ENCODE measurements at regions not wholly inside any gene's neighbourhood (a gene's known extent, or its start where the extent isn't known, plus 50 kb on each side); places are given as distances from the start of the nearest gene placed in this dataset.
A peak's percentile ranks its signal among the peaks of the same experiment; 100 is the strongest.
"Not testable (repeated sequence)": the region's sequence is repeated elsewhere in the genome, so short reads cannot be mapped to it uniquely, and the experiment has no call there.

- DNase-seq = no peak
Measured at GRCh38 chr4:177246641-177247584, 62.8 kb upstream of the NEIL3 start.

DNA sequence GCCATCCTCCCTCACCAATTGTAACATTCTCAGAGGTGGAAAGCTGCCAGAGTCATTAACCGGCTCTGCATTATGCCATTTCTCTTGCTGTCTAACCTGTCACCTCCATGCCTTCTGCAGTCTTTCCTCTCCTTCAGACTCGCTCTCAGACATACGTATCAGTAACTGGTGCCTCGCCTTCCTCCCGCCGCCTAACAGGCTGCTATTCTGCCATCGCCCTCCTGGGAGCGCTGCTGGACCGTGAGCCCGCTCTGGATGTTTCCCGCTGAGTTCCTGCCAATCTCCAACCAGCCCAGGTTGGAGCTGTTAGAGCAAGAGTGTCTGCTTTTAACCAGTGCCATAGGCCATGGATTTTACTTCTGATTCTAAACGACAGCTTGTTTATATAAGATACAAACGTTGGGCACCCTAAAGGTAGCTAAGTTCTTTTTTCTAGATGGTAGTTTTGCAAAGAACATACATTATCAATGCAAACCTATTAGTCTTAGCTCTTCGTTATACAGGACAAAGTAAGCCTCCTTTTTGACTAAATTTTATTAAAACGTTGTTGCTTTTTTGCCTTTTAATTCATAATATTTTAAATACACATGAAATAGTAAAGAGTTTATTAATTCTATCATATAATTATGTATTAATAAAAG is 59.5 kb upstream of the NEIL3 start:
- peak; percentile 56 for DNase-seq

DNA sequence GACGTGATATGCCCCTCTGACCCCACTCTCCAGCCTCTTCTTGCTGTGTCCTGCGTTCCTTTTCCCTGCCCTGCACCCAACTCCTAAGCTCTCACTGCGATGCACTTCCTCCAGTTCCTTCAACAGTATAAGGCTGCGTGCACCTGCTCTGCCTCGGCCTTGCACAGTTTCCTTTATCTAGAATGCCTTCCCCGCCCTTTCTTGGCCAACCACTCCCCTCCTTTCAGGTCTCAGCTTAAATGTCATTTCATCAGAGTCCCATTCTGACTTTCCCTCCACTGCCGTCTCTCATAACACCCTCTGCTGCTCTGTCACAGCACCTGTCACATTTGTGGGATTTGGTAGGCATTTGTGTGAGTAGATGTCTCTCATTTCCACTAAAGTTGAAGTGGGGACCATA is 58.4 kb upstream of the NEIL3 start:
- DNase-seq = no peak

DNA sequence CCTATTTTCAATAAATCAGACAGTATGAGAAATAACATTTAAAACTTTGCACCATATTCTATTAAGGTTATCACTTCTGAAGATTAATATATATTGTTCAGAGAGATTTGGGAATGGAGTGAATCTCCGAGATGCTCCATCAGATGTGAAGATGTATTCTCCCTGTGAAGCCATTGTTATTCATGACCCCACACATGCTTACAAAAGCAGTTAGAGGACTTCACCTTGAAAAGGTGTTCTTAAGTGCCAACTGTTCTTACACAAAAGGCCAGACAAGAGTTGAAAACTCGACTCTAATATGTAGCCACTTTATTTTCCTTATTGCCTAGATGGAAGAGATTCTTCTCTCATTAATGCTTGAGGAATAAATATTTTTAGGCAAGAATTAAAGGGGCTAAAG is 54.3 kb upstream of the NEIL3 start:
- no peak for DNase-seq

DNA sequence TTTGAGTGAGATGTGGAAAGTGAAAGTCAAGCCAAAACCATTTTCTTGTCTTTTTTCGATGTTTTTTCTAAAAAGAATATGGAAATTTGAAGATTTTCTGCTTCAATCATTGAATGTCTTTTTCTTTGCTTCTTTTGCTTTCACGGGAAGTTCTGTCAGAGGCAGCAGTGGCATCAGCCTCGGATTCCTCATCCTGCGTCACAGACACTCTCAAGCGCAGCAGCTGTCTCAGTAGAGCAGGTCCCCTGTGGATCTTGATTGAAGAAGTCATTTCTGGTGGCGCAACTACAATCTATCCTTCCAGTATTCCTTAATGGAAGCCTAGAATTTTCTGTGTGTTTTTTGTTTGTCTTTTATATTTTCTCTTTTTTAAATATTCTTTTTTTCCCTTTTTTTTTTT is 52.7 kb upstream of the NEIL3 start:
- no peak for DNase-seq

DNA sequence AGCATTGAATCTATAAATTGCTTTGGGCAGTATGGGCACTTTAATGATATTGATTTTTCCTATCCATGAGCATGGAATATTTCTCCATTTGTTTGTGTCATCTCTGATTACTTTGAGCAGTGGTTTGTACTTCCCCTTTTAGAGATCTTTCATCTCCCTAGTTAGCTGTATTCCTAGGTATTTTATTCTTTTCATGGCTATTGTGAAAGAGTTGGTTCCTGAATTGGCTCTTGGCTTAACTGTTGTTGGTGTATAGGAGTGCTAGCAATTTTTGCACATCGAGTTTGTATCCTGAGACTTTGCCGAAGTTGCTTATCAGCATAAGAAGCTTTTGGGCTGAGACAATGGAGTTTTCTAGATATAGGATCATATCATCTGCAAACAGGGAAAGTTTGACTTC is 50.2 kb upstream of the NEIL3 start:
- not testable (repeated sequence) for DNase-seq
